Gastroesophageal sphincter (tissue), 3 donors: ENCODE measurements at regions not wholly inside any gene's neighbourhood (a gene's known extent, or its start where the extent isn't known, plus 50 kb on each side); places are given as distances from the start of the nearest gene placed in this dataset.

Source experiments
- EP300 ChIP-seq: sonication (generic); formaldehyde crosslinking; IDR thresholded peaks from one replicate; pipeline ENCODE4 v1.6.1; 2017; ENCODE audit warnings: antibody characterized with exemption, mild to moderate bottlenecking
- POLR2A ChIP-seq, 2 donors: fragments of 450-650 bp; IDR thresholded peaks; one replicate each; pipeline ENCODE4 v1.6.1; 2017; ENCODE audit warnings: antibody characterized with exemption in 2 of 2, mild to moderate bottlenecking in 2 of 2, moderate library complexity in 1 of 2
- POLR2AphosphoS5 ChIP-seq: sonication (generic); formaldehyde crosslinking; IDR thresholded peaks from one replicate; pipeline ENCODE4 v1.6.1; 2017; ENCODE audit warnings: antibody characterized with exemption
- TF ChIP-seq, protein P1 (sequence below), 4 experiments: fragments of 200-600 bp in 2 of 4; fragments of 450-650 bp in 2 of 4; sonication (generic) in 1 of 4; IDR thresholded peaks; one replicate each; pipeline ENCODE4 v1.5.1; 2017 to 2019; ENCODE audit warnings: antibody characterized with exemption in 4 of 4, mild to moderate bottlenecking in 2 of 4, moderate library complexity in 2 of 4

DNA sequence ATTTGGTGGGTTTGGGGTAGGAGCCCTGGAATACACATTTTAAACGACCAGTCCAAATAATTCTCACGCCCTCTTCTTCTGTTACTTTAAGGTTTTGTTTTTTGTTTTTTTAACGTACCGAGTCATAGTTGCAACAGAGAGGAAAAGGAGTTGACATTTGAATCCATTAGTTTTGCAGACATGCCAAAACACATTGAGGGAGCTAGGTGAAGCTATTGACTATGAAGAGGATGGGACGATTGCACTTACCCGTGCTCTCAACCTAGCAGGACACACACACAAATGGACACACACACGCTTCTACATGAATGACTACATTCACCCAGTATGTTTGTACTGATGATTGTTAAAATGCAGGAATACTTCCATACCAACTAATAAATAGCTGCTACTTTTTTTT, 54.3 kb upstream of the CIT start:
- TF ChIP-seq, protein P1, sequence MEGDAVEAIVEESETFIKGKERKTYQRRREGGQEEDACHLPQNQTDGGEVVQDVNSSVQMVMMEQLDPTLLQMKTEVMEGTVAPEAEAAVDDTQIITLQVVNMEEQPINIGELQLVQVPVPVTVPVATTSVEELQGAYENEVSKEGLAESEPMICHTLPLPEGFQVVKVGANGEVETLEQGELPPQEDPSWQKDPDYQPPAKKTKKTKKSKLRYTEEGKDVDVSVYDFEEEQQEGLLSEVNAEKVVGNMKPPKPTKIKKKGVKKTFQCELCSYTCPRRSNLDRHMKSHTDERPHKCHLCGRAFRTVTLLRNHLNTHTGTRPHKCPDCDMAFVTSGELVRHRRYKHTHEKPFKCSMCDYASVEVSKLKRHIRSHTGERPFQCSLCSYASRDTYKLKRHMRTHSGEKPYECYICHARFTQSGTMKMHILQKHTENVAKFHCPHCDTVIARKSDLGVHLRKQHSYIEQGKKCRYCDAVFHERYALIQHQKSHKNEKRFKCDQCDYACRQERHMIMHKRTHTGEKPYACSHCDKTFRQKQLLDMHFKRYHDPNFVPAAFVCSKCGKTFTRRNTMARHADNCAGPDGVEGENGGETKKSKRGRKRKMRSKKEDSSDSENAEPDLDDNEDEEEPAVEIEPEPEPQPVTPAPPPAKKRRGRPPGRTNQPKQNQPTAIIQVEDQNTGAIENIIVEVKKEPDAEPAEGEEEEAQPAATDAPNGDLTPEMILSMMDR (IDR thresholded peaks at IDR 0.05), result no peak
- TF ChIP-seq POLR2A (IDR thresholded peaks at IDR 0.05) (no peak), POLR2AphosphoS5 (no peak), EP300 (no peak)
